ENCODE measurements at regions not wholly inside any gene's neighbourhood (a gene's known extent, or its start where the extent isn't known, plus 50 kb on each side); places are given as distances from the start of the nearest gene placed in this dataset.
A peak's percentile ranks its signal among the peaks of the same experiment; 100 is the strongest.

DNA sequence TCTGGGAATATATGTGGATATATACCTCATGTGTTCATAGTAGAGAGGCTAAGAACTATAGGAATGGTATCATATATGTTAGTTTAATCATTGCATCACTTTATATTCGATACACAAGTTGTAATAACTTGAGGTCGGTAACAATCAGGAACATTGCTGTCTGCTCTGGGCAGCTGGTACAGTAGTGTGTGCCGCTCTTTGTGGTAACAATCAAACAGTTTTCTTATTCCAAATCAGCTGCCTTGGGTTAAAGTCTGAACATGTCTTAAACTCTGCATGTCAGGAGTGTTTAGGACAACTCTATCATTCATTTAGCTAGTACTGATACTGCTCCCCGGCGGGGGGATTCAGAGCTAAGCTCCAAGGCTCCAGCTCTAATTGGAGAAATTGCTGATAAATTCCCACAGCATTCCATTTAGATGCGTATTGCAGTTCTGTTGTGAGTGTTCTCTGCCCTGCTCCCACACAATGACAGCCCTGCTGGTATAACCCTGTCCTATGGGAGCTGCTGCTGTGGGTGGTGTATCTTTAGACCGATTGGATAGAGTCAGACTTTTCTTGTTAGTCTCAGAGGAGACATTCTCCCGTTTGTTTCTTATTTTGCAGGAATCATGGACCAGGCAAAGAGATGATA lies 707.5 kb upstream of the FZD8 start:
- H3K9me3 Mint-ChIP-seq (ENCODE audit: low read depth), result no peaks in the 10 kb centered on the region
- no peaks in the 10 kb centered on the region for H3K36me3 Mint-ChIP-seq (ENCODE audit: low read depth)
- no peak overlapping the region for H3K4me3 Mint-ChIP-seq (ENCODE audit: unreplicated experiment)
- peaks cover 31% of the 10 kb centered on the region for H3K4me1 Mint-ChIP-seq (ENCODE audit: low read depth)
- peak overlapping the region; percentile 75 for H3K27ac Mint-ChIP-seq (ENCODE audit: unreplicated experiment)
- H3K27me3 Mint-ChIP-seq (ENCODE audit: low read depth), result no peaks in the 10 kb centered on the region
- peak; percentile 34 for TF ChIP-seq CTCF (IDR thresholded peaks at IDR 0.05)
- DNase-seq (ENCODE audit: low spot score), result no peak

DNA sequence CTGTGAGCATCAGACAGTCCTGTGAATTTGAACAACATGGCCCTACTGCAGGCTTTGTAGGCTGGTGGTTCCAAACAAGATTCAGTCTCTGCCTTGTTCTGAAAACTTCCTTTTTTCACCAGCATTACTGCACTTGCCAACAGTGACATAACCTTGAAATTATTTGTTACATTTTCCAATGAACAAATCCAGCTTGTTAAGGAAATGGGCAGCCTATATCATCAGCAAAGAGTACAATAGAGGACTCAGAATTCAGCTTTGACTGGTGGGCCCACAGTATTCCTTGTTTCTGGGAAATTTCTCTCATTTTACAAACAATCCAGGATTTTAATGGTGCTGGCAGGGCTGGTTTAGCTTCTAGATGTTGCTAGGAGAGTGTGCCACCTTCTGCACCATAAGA lies 703.7 kb upstream of the FZD8 start:
- no peak for TF ChIP-seq CTCF (IDR thresholded peaks at IDR 0.05)
- H3K4me3 Mint-ChIP-seq (ENCODE audit: unreplicated experiment), result no peak overlapping the region
- H3K9me3 Mint-ChIP-seq (ENCODE audit: low read depth), result peaks cover 5% of the 10 kb centered on the region
- peaks cover 43% of the 10 kb centered on the region for H3K4me1 Mint-ChIP-seq (ENCODE audit: low read depth)
- no peaks in the 10 kb centered on the region for H3K36me3 Mint-ChIP-seq (ENCODE audit: low read depth)
- no peak for DNase-seq (ENCODE audit: low spot score)
- H3K27me3 Mint-ChIP-seq (ENCODE audit: low read depth), result no peaks in the 10 kb centered on the region
- H3K27ac Mint-ChIP-seq (ENCODE audit: unreplicated experiment), result no peak overlapping the region

- Mint-ChIP-seq H3K9me3 (ENCODE audit: low read depth) (peaks cover 5% of the 10 kb centered on the region), H3K36me3 (ENCODE audit: low read depth) (no peaks in the 10 kb centered on the region), H3K4me1 (ENCODE audit: low read depth) (peaks cover 39% of the 10 kb centered on the region), H3K27ac (ENCODE audit: unreplicated experiment) (no peak overlapping the region), H3K27me3 (ENCODE audit: low read depth) (no peaks in the 10 kb centered on the region), H3K4me3 (ENCODE audit: unreplicated experiment) (no peak overlapping the region)
- DNase-seq (ENCODE audit: low spot score), result no peak
- no peak for TF ChIP-seq CTCF (IDR thresholded peaks at IDR 0.05)
Measured at GRCh38 chr10:36345175-36345533, 703.1 kb upstream of the FZD8 start.

- DNase-seq (ENCODE audit: low spot score), result no peak
- Mint-ChIP-seq H3K27ac (ENCODE audit: unreplicated experiment) (no peak overlapping the region), H3K4me1 (ENCODE audit: low read depth) (peaks cover 33% of the 10 kb centered on the region), H3K36me3 (ENCODE audit: low read depth) (no peaks in the 10 kb centered on the region), H3K9me3 (ENCODE audit: low read depth) (peaks cover 5% of the 10 kb centered on the region), H3K27me3 (ENCODE audit: low read depth) (no peaks in the 10 kb centered on the region), H3K4me3 (ENCODE audit: unreplicated experiment) (no peak overlapping the region)
- TF ChIP-seq CTCF (IDR thresholded peaks at IDR 0.05), result no peak
Measured at GRCh38 chr10:36344240-36345174, 702.4 kb upstream of the FZD8 start.

GRCh38 chr10:36342781-36343180 lies 700.7 kb upstream of the FZD8 start:
- Mint-ChIP-seq H3K4me3 (ENCODE audit: unreplicated experiment) (no peak overlapping the region), H3K27ac (ENCODE audit: unreplicated experiment) (no peak overlapping the region), H3K27me3 (ENCODE audit: low read depth) (no peaks in the 10 kb centered on the region), H3K9me3 (ENCODE audit: low read depth) (peaks cover 7% of the 10 kb centered on the region), H3K36me3 (ENCODE audit: low read depth) (no peaks in the 10 kb centered on the region), H3K4me1 (ENCODE audit: low read depth) (peaks cover 39% of the 10 kb centered on the region)
- TF ChIP-seq CTCF (IDR thresholded peaks at IDR 0.05), result no peak
- DNase-seq (ENCODE audit: low spot score), result no peak

All from chondrocyte (in vitro differentiated cells).